Colonic mucosa (tissue), 4 donors: ENCODE measurements at regions not wholly inside any gene's neighbourhood (a gene's known extent, or its start where the extent isn't known, plus 50 kb on each side); places are given as distances from the start of the nearest gene placed in this dataset.

ENCODE experiments used
- DNase-seq: peaks from one replicate; pipeline ENCODE4 v3.0.0-alpha.2; 2020
- H3K27ac ChIP-seq: fragments of 200-600 bp; one replicate; pipeline ENCODE4 v1.8.0; 2021
- H3K27me3 ChIP-seq: fragments of 200-600 bp; one replicate; pipeline ENCODE4 v1.8.0; 2021
- H3K36me3 ChIP-seq: fragments of 200-600 bp; one replicate; pipeline ENCODE4 v1.8.0; 2021
- H3K4me1 ChIP-seq: fragments of 200-600 bp; one replicate; pipeline ENCODE4 v1.8.0; 2021; ENCODE audit warnings: mild to moderate bottlenecking
- H3K4me3 ChIP-seq: fragments of 200-600 bp; one replicate; pipeline ENCODE4 v1.8.0; 2021
- H3K9ac ChIP-seq, 2 donors: one replicate each; pipeline ENCODE4 v1.7.0; 2013; ENCODE audit warnings: control low read depth in 2 of 2, low read depth in 2 of 2, low read length in 2 of 2
- H3K9me3 ChIP-seq: fragments of 200-600 bp; one replicate; pipeline ENCODE4 v1.8.0; 2021
- intact Hi-C: fragments of 100-400 bp; cut with DNase I; formaldehyde crosslinking; loops from one replicate; pipeline ENCODE4 v1.14.1; 2022
- TF ChIP-seq, protein P1 (sequence below): fragments of 200-600 bp; IDR thresholded peaks from one replicate; pipeline ENCODE4 v1.8.0; 2022; ENCODE audit warnings: antibody characterized with exemption, mild to moderate bottlenecking
- donor health status: healthy.
- donor health status: DM: no; HTN: no; CAD: no.
- donor health status: DM: no; HTN: no; CAD: no.

DNA sequence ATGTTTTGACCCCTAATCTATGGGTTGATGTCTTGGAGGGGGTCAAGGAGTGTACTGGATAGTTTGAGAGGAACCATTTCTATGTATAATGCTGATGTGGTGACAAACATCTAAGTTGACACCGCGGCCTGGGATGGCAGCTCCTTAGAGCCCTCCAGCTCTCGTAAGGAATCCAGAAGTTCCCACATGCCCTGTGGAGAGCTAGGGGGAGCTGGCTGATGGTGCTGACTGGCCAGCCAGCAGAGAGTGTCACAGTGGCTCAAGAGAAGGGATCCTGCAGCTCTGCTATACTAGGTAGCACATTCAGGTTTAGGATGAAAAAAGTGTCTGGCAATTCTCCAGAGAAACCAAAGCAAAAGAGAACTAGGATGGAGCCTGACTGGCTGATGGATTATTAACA lies 842.2 kb upstream of the VRK2 start:
- intact Hi-C loops, result no loop called here
- Histone ChIP-seq H3K4me1 (no peaks in the 10 kb centered on the region), H3K4me3 (no peak overlapping the region), H3K9me3 (no peaks in the 10 kb centered on the region), H3K27ac (no peak overlapping the region), H3K9ac (no peak overlapping the region), H3K27me3 (no peaks in the 10 kb centered on the region), H3K36me3 (no peaks in the 10 kb centered on the region)
- TF ChIP-seq, protein P1, sequence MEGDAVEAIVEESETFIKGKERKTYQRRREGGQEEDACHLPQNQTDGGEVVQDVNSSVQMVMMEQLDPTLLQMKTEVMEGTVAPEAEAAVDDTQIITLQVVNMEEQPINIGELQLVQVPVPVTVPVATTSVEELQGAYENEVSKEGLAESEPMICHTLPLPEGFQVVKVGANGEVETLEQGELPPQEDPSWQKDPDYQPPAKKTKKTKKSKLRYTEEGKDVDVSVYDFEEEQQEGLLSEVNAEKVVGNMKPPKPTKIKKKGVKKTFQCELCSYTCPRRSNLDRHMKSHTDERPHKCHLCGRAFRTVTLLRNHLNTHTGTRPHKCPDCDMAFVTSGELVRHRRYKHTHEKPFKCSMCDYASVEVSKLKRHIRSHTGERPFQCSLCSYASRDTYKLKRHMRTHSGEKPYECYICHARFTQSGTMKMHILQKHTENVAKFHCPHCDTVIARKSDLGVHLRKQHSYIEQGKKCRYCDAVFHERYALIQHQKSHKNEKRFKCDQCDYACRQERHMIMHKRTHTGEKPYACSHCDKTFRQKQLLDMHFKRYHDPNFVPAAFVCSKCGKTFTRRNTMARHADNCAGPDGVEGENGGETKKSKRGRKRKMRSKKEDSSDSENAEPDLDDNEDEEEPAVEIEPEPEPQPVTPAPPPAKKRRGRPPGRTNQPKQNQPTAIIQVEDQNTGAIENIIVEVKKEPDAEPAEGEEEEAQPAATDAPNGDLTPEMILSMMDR, result no peak
- no peak for DNase-seq

DNA sequence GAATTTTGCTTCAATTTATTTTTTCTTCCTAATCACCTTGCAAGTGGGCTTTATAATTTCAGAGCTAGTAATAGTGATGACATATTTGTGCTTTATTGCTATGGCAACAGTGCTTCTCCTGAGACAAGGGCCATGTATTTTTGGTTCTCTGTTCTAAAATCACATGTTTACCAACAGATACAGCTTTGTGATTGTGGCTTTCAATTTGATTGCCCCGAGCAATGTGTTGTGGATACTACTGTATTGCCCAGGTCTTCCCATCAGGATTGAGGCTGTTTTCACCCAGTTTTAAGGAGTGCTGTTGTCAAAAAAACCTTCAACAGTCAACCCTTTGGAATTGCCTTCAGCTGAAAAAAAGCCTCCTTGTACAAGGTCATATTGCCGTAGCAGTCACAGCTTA lies 841.4 kb upstream of the VRK2 start:
- Histone ChIP-seq H3K4me1 (no peaks in the 10 kb centered on the region), H3K27me3 (no peaks in the 10 kb centered on the region), H3K9ac (no peak overlapping the region), H3K4me3 (no peak overlapping the region), H3K9me3 (no peaks in the 10 kb centered on the region), H3K27ac (no peak overlapping the region), H3K36me3 (no peaks in the 10 kb centered on the region)
- TF ChIP-seq, protein P1, result no peak
- intact Hi-C loops, result no loop called here
- no peak for DNase-seq

DNA sequence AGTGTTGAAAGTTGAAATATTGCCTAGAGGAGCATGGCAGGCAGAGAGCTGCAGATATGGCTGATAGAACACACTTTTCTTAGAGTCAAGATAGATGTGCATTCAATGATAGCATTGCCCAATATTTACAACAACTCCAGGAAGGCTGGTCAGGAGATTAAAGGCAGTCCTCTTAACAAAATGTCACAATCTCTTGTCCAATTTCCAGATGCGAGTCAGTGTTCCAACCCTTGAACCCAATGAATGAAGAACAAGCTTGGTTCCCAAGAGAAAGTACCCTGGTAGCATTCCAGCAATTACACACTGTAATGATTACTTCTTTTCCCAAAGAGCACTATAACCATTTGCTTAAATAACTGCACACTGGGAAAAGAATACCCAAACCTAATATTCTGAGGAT lies 839.4 kb upstream of the VRK2 start:
- H3K4me1 ChIP-seq, result no peaks in the 10 kb centered on the region
- intact Hi-C loops, result no loop called here
- no peak for DNase-seq
- no peaks in the 10 kb centered on the region for H3K27me3 ChIP-seq
- H3K9ac ChIP-seq, result no peak overlapping the region
- TF ChIP-seq, protein P1, result no peak
- H3K36me3 ChIP-seq, result no peaks in the 10 kb centered on the region
- no peak overlapping the region for H3K27ac ChIP-seq
- no peaks in the 10 kb centered on the region for H3K9me3 ChIP-seq
- no peak overlapping the region for H3K4me3 ChIP-seq

DNA sequence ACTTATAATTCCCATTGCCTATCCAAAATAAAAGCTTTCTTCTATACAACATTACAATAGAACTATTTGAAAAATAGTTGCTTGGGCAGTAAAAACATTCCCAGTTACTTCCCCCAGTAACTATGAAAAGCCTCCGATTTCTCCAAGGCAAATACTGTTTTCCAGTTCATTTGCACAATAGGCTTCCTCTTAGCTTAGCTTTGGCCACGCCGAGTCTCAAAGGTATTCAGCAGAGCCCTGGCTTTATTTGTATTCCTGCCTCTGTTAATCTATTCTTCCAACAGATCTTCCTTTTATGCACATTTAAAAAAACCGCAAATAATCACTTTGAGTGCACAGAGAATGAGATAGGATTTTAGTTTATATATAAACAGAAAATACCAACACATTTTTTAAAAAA lies 836.8 kb upstream of the VRK2 start:
- intact Hi-C loops, result no loop called here
- H3K9me3 ChIP-seq, result no peaks in the 10 kb centered on the region
- TF ChIP-seq, protein P1, result no peak
- no peak overlapping the region for H3K9ac ChIP-seq
- H3K4me3 ChIP-seq, result no peak overlapping the region
- H3K27ac ChIP-seq, result no peak overlapping the region
- no peaks in the 10 kb centered on the region for H3K4me1 ChIP-seq
- H3K27me3 ChIP-seq, result no peaks in the 10 kb centered on the region
- no peak for DNase-seq
- H3K36me3 ChIP-seq, result no peaks in the 10 kb centered on the region

DNA sequence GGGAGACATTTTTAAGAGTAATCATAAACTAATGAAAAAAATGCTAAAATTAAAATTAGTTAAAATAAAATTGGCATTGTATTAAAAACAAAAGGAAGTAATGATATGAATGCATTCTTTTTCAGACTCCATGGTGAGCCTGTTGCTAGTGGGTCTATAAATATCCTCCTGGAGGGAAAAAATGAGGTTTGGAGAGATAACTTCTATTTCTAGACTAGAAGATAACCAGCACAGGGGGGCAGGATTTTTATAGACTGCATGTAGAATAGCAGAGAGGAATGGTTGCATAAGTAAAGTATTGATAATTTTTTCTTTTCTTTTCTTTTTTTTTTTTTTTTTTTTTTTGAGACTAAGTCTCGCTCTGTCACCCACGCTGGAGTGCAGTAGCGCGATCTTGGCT lies 835.8 kb upstream of the VRK2 start:
- TF ChIP-seq, protein P1, result no peak
- Histone ChIP-seq H3K36me3 (no peaks in the 10 kb centered on the region), H3K4me1 (no peaks in the 10 kb centered on the region), H3K27ac (no peak overlapping the region), H3K27me3 (no peaks in the 10 kb centered on the region), H3K4me3 (no peak overlapping the region), H3K9me3 (no peaks in the 10 kb centered on the region), H3K9ac (no peak overlapping the region)
- intact Hi-C loops, result no loop called here
- DNase-seq, result no peak

DNA sequence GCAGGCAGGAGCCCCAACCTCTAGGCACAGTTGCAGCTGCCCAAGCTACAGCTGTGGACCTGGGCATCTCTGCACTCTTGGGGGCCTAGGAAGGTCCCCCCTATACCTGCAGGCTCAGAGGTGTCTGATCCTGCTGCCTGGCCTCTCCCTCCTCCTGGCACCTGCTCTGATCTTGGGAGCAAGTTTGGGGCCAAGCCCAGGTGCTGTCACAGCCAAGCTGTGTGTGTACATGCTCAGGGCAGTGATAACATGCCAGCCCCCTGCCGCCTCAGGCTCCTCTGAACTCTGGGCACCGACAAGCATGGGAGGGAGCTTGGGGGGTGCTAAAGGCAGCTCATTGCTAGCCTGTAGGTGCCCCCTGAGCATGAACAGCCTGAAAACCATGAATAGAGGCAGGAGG lies 829.6 kb upstream of the VRK2 start:
- Histone ChIP-seq H3K9ac (no peak overlapping the region), H3K4me3 (no peak overlapping the region), H3K4me1 (no peaks in the 10 kb centered on the region), H3K9me3 (no peaks in the 10 kb centered on the region), H3K36me3 (no peaks in the 10 kb centered on the region), H3K27ac (no peak overlapping the region), H3K27me3 (no peaks in the 10 kb centered on the region)
- DNase-seq, result no peak
- intact Hi-C loops, result no loop called here
- TF ChIP-seq, protein P1, result no peak
